ENCODE measurements at regions not wholly inside any gene's neighbourhood (a gene's known extent, or its start where the extent isn't known, plus 50 kb on each side); places are given as distances from the start of the nearest gene placed in this dataset.
"Not testable (repeated sequence)": the region's sequence is repeated elsewhere in the genome, so short reads cannot be mapped to it uniquely, and the experiment has no call there.

DNA sequence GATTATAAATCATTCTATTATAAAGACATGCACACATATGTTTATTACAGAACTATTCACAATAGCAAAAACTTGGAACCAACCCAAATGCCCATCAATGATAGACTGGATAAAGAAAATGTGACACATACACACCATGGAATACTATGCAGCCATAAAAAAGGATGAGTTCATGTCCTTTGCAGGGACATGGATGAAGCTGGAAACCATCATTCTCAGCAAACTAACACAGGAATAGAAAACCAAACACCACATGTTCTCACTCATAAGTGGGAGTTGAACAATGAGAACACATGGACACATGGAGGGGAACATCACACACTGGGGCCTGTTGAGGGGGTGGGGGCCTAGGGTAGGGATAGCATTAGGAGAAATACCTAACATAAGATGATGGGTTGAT is 168.4 kb downstream of the ZNF648 start:
- not testable (repeated sequence) for TF ChIP-seq PAX5 (IDR thresholded peaks at IDR 0.05; ENCODE audit: insufficient read depth, low read length, severe bottlenecking); POLR2A (IDR thresholded peaks at IDR 0.05; ENCODE audit: low read depth, low read length); SPI1 (IDR thresholded peaks at IDR 0.05; ENCODE audit: low read depth, low read length); TAF1 (IDR thresholded peaks at IDR 0.05; ENCODE audit: low read depth, low read length)
